Neural cell (in vitro differentiated cells): ENCODE measurements at regions not wholly inside any gene's neighbourhood (a gene's known extent, or its start where the extent isn't known, plus 50 kb on each side); places are given as distances from the start of the nearest gene placed in this dataset.

ENCODE experiments used
- H2AFZ ChIP-seq: fragments of 200-600, 300-800 bp; sonication (generic), shearing (Covaris generic); 2 replicates; pipeline ENCODE4 v1.6.0; 2014; ENCODE audit warnings: low read depth, mild to moderate bottlenecking, antibody characterized with exemption, low read length, moderate library complexity
- H3F3A ChIP-seq: fragments of 200-600 bp; shearing (Covaris generic); 2 replicates; pipeline ENCODE4 v1.6.1; 2016; ENCODE audit warnings: mild to moderate bottlenecking, moderate library complexity, mixed read lengths, antibody characterized with exemption, low read length; ENCODE audit not compliant: insufficient read depth, poor library complexity, severe bottlenecking
- H3K27ac ChIP-seq: fragments of 200-600, 300-800 bp; sonication (generic), shearing (Covaris generic); 2 replicates; pipeline ENCODE4 v1.5.1; 2014; ENCODE audit warnings: mild to moderate bottlenecking, low read length, moderate library complexity
- H3K27me3 ChIP-seq: fragments of 300-800, 200-600 bp; sonication (generic), shearing (Covaris generic); 2 replicates; pipeline ENCODE4 v1.6.0; 2014; ENCODE audit warnings: mild to moderate bottlenecking, low read depth, low read length, moderate library complexity; ENCODE audit not compliant: insufficient read depth
- H3K36me3 ChIP-seq: fragments of 300-800, 200-600 bp; sonication (generic), shearing (Covaris generic); 2 replicates; pipeline ENCODE4 v1.5.1; 2014; ENCODE audit warnings: mild to moderate bottlenecking, antibody characterized with exemption, low read length, moderate library complexity; ENCODE audit not compliant: insufficient read depth
- H3K4me2 ChIP-seq: fragments of 300-800, 200-600 bp; sonication (generic), shearing (Covaris generic); 2 replicates; pipeline ENCODE4 v1.6.0; 2014; ENCODE audit warnings: mild to moderate bottlenecking, low read length
- H3K4me3 ChIP-seq: fragments of 300-800, 200-600 bp; sonication (generic), shearing (Covaris generic); 2 replicates; pipeline ENCODE4 v1.5.1; 2014; ENCODE audit warnings: mild to moderate bottlenecking, low read length, moderate library complexity
- H3K79me2 ChIP-seq: fragments of 200-600 bp; shearing (Covaris generic); replicated peaks from 2 replicates; pipeline ENCODE4 v1.6.0; 2014; ENCODE audit warnings: mild to moderate bottlenecking, low read length, moderate library complexity; ENCODE audit not compliant: insufficient read depth
- H3K9ac ChIP-seq: fragments of 300-800, 200-600 bp; sonication (generic), shearing (Covaris generic); 2 replicates; pipeline ENCODE4 v1.6.1; 2016; ENCODE audit warnings: mild to moderate bottlenecking, low read length, mixed read lengths
- H3K9me2 ChIP-seq: fragments of 200-600 bp; shearing (Covaris generic); 2 replicates; pipeline ENCODE4 v1.6.1; 2016; ENCODE audit warnings: mild to moderate bottlenecking, low read length, mixed read lengths; ENCODE audit not compliant: insufficient read depth
- H3K9me3 ChIP-seq: fragments of 200-600, 300-800 bp; sonication (generic), shearing (Covaris generic); 2 replicates; pipeline ENCODE4 v1.6.1; 2016; ENCODE audit warnings: mild to moderate bottlenecking, mixed run types, low read length, moderate library complexity, mixed read lengths
- H4K20me1 ChIP-seq: fragments of 200-600 bp; shearing (Covaris generic); 2 replicates; pipeline ENCODE4 v1.6.1; 2016; ENCODE audit warnings: mild to moderate bottlenecking, mixed run types; ENCODE audit not compliant: insufficient read depth
- CTCF ChIP-seq: fragments of 450-650 bp; IDR thresholded peaks from 2 replicates; pipeline ENCODE4 v1.5.1; 2014; ENCODE audit warnings: antibody characterized with exemption, mild to moderate bottlenecking, moderate library complexity; ENCODE audit not compliant: poor library complexity, severe bottlenecking
- EP300 ChIP-seq: fragments of 450-650 bp; conservative IDR thresholded peaks from 2 replicates; pipeline ENCODE4 v1.6.1; 2014; ENCODE audit warnings: antibody characterized with exemption, mild to moderate bottlenecking, moderate library complexity; ENCODE audit not compliant: poor library complexity, severe bottlenecking
- EZH2 ChIP-seq: fragments of 200-600, 300-800 bp; shearing (Covaris generic), sonication (generic); IDR thresholded peaks from 2 replicates; pipeline ENCODE4 v1.6.1; 2014; ENCODE audit warnings: antibody characterized with exemption, low read length, borderline replicate concordance, mild to moderate bottlenecking; ENCODE audit not compliant: insufficient read depth, poor library complexity, severe bottlenecking
- MXI1 ChIP-seq: fragments of 450-650 bp; conservative IDR thresholded peaks from 2 replicates; pipeline ENCODE4 v1.6.1; 2014; ENCODE audit warnings: antibody characterized with exemption, mild to moderate bottlenecking; ENCODE audit not compliant: poor library complexity, severe bottlenecking
- POLR2AphosphoS5 ChIP-seq: IDR thresholded peaks from 2 replicates; pipeline ENCODE4 v1.6.1; 2012
- RAD21 ChIP-seq: fragments of 450-650 bp; conservative IDR thresholded peaks from 2 replicates; pipeline ENCODE4 v1.6.1; 2014; ENCODE audit warnings: antibody characterized with exemption, mild to moderate bottlenecking, moderate library complexity
- REST ChIP-seq: IDR thresholded peaks from 2 replicates; pipeline ENCODE4 v1.6.1; 2012; ENCODE audit warnings: borderline replicate concordance
- SMC3 ChIP-seq: fragments of 450-650 bp; conservative IDR thresholded peaks from 2 replicates; pipeline ENCODE4 v1.6.1; 2014; ENCODE audit warnings: antibody characterized with exemption, mild to moderate bottlenecking, moderate library complexity; ENCODE audit not compliant: poor library complexity
- TAF1 ChIP-seq: IDR thresholded peaks from 2 replicates; pipeline ENCODE4 v1.6.1; 2012; ENCODE audit warnings: low read depth

- Histone ChIP-seq H3K27me3 (no peaks in the 10 kb centered on the region), H3K4me3 (no peak overlapping the region), H3K36me3 (no peaks in the 10 kb centered on the region), H3K9me2 (no peaks in the 10 kb centered on the region), H4K20me1 (no peaks in the 10 kb centered on the region), H3K9me3 (no peaks in the 10 kb centered on the region), H2AFZ (no peak overlapping the region), H3K4me2 (no peak overlapping the region), H3K27ac (no peak overlapping the region), H3K9ac (no peak overlapping the region), H3K79me2 (no peaks in the 10 kb centered on the region), H3F3A (no peaks in the 10 kb centered on the region)
- TF ChIP-seq TAF1 = no peak
- TF ChIP-seq POLR2AphosphoS5 = no peak
- TF ChIP-seq EZH2 = no peak
- TF ChIP-seq CTCF = no peak
- no peak for TF ChIP-seq RAD21
Observed at GRCh38 chr1:82145656-82146055, 344.9 kb downstream of the ADGRL2 start.

GRCh38 chr1:82143108-82143833 is 342.5 kb downstream of the ADGRL2 start:
- H3K27me3 ChIP-seq = no peaks in the 10 kb centered on the region
- no peak overlapping the region for H3K4me3 ChIP-seq
- no peaks in the 10 kb centered on the region for H3K9me3 ChIP-seq
- no peaks in the 10 kb centered on the region for H3K36me3 ChIP-seq
- H2AFZ ChIP-seq = no peak overlapping the region
- no peaks in the 10 kb centered on the region for H3F3A ChIP-seq
- no peaks in the 10 kb centered on the region for H3K79me2 ChIP-seq
- H3K9me2 ChIP-seq = no peaks in the 10 kb centered on the region
- H3K9ac ChIP-seq = no peak overlapping the region
- H3K4me2 ChIP-seq = no peak overlapping the region
- no peaks in the 10 kb centered on the region for H4K20me1 ChIP-seq
- no peak for TF ChIP-seq CTCF
- H3K27ac ChIP-seq = no peak overlapping the region

- no peaks in the 10 kb centered on the region for H3K36me3 ChIP-seq
- H3K9ac ChIP-seq = no peak overlapping the region
- TF ChIP-seq CTCF (no peak), TAF1 (no peak), RAD21 (no peak), SMC3 (no peak), POLR2AphosphoS5 (no peak), EZH2 (no peak), EP300 (no peak), MXI1 (no peak), REST (no peak)
- no peak overlapping the region for H3K27ac ChIP-seq
- no peaks in the 10 kb centered on the region for H3K79me2 ChIP-seq
- H3K9me2 ChIP-seq = no peaks in the 10 kb centered on the region
- no peaks in the 10 kb centered on the region for H3K27me3 ChIP-seq
- H3K4me2 ChIP-seq = no peak overlapping the region
- H2AFZ ChIP-seq = no peak overlapping the region
- H4K20me1 ChIP-seq = no peaks in the 10 kb centered on the region
- H3F3A ChIP-seq = no peaks in the 10 kb centered on the region
- H3K9me3 ChIP-seq = no peaks in the 10 kb centered on the region
- H3K4me3 ChIP-seq = no peak overlapping the region
Observed at GRCh38 chr1:82141390-82141789, 340.7 kb downstream of the ADGRL2 start.
